Germinal center (tissue), 1 donor: ENCODE measurements at regions not wholly inside any gene's neighbourhood (a gene's known extent, or its start where the extent isn't known, plus 50 kb on each side); places are given as distances from the start of the nearest gene placed in this dataset.
"Not testable (repeated sequence)": the region's sequence is repeated elsewhere in the genome, so short reads cannot be mapped to it uniquely, and the experiment has no call there.

Source experiments
- DNase-seq: peaks from one replicate; pipeline ENCODE4 v3.0.0; 2012; ENCODE audit warnings: mixed read lengths, low spot score

- no peak for DNase-seq
Measured at GRCh38 chr13:74574964-74575728, 440.9 kb upstream of the KLF12 start.

- no peak for DNase-seq
Measured at GRCh38 chr13:74573654-74574053, 439.4 kb upstream of the KLF12 start.

- DNase-seq = no peak
Measured at GRCh38 chr13:74571811-74572210, 437.6 kb upstream of the KLF12 start.

- no peak for DNase-seq
Measured at GRCh38 chr13:74570834-74571233, 436.6 kb upstream of the KLF12 start.

GRCh38 chr13:74570046-74570445, 435.8 kb upstream of the KLF12 start:
- DNase-seq = no peak

- DNase-seq = no peak
Measured at GRCh38 chr13:74569251-74569650, 435.0 kb upstream of the KLF12 start.

- DNase-seq = no peak
Measured at GRCh38 chr13:74567485-74567884, 433.3 kb upstream of the KLF12 start.

- no peak for DNase-seq
Measured at GRCh38 chr13:74562381-74562780, 428.2 kb upstream of the KLF12 start.

- no peak for DNase-seq
Measured at GRCh38 chr13:74561155-74561554, 427.0 kb upstream of the KLF12 start.

- no peak for DNase-seq
Measured at GRCh38 chr13:74560325-74560724, 426.1 kb upstream of the KLF12 start.

- no peak for DNase-seq
Measured at GRCh38 chr13:74557870-74558269, 423.7 kb upstream of the KLF12 start.

- DNase-seq = no peak
Measured at GRCh38 chr13:74555651-74556420, 421.6 kb upstream of the KLF12 start.

GRCh38 chr13:74555276-74555625, 421.0 kb upstream of the KLF12 start:
- DNase-seq = no peak

GRCh38 chr13:74554569-74555275, 420.5 kb upstream of the KLF12 start:
- no peak for DNase-seq

GRCh38 chr13:74550039-74550438, 415.8 kb upstream of the KLF12 start:
- DNase-seq = no peak

GRCh38 chr13:74536649-74537048, 402.4 kb upstream of the KLF12 start:
- DNase-seq = not testable (repeated sequence)

GRCh38 chr13:74533226-74533625, 399.0 kb upstream of the KLF12 start:
- no peak for DNase-seq

GRCh38 chr13:74530011-74530410, 395.8 kb upstream of the KLF12 start:
- no peak for DNase-seq

- DNase-seq = no peak
Measured at GRCh38 chr13:74528734-74529513, 394.7 kb upstream of the KLF12 start.

- DNase-seq = no peak
Measured at GRCh38 chr13:74523057-74523456, 388.9 kb upstream of the KLF12 start.

GRCh38 chr13:74511523-74511922, 377.3 kb upstream of the KLF12 start:
- DNase-seq = no peak

GRCh38 chr13:74487091-74487722, 353.0 kb upstream of the KLF12 start:
- DNase-seq = no peak
